DOHH2 (cell line): ENCODE measurements at regions not wholly inside any gene's neighbourhood (a gene's known extent, or its start where the extent isn't known, plus 50 kb on each side); places are given as distances from the start of the nearest gene placed in this dataset.

Source experiments
- H3F3A ChIP-seq: fragments of 200-600 bp; sonication (generic), shearing (Covaris generic); 2 replicates; pipeline ENCODE4 v1.6.0; 2016; ENCODE audit warnings: antibody characterized with exemption, mild to moderate bottlenecking; ENCODE audit not compliant: control insufficient read depth, insufficient read depth
- H3K27ac ChIP-seq: fragments of 200-600 bp; sonication (generic); 2 replicates; pipeline ENCODE4 v1.5.1; 2014; ENCODE audit warnings: low read depth, mild to moderate bottlenecking, low read length, moderate library complexity
- H3K27me3 ChIP-seq: fragments of 200-600 bp; sonication (generic); 2 replicates; pipeline ENCODE4 v1.6.1; 2014; ENCODE audit warnings: mild to moderate bottlenecking, low read length, mixed read lengths; ENCODE audit not compliant: control insufficient read depth
- H3K36me3 ChIP-seq: fragments of 200-600 bp; sonication (generic); 2 replicates; pipeline ENCODE4 v1.6.1; 2014; ENCODE audit warnings: mild to moderate bottlenecking, low read length, moderate library complexity, mixed read lengths; ENCODE audit not compliant: control insufficient read depth
- H3K4me1 ChIP-seq: fragments of 200-600 bp; sonication (generic); 2 replicates; pipeline ENCODE4 v1.6.1; 2014; ENCODE audit warnings: mild to moderate bottlenecking, low read length, mixed read lengths; ENCODE audit not compliant: control insufficient read depth
- H3K4me2 ChIP-seq: fragments of 200-600 bp; sonication (generic); 2 replicates; pipeline ENCODE4 v1.6.0; 2014; ENCODE audit warnings: mild to moderate bottlenecking, low read length, moderate library complexity
- H3K4me3 ChIP-seq: fragments of 200-600 bp; sonication (generic); 2 replicates; pipeline ENCODE4 v1.5.1; 2014; ENCODE audit warnings: mild to moderate bottlenecking, low read length, mixed read lengths
- H3K79me2 ChIP-seq: fragments of 200-600 bp; sonication (generic); 2 replicates; pipeline ENCODE4 v1.6.1; 2014; ENCODE audit warnings: mild to moderate bottlenecking, low read length, mixed read lengths; ENCODE audit not compliant: control insufficient read depth
- H3K9me2 ChIP-seq: fragments of 200-600 bp; sonication (generic); replicated peaks from 2 replicates; pipeline ENCODE4 v1.6.1; 2014; ENCODE audit warnings: mild to moderate bottlenecking, low read length, mixed read lengths; ENCODE audit not compliant: control insufficient read depth
- H3K9me3 ChIP-seq: fragments of 200-600 bp; sonication (generic); 2 replicates; pipeline ENCODE4 v1.6.1; 2014; ENCODE audit warnings: antibody characterized with exemption, low read length, mixed read lengths; ENCODE audit not compliant: control insufficient read depth, insufficient read depth
- H4K20me1 ChIP-seq: fragments of 200-600 bp; sonication (generic); 2 replicates; pipeline ENCODE4 v1.6.0; 2014; ENCODE audit warnings: low read depth, mild to moderate bottlenecking, antibody characterized with exemption, low read length, moderate library complexity; ENCODE audit not compliant: control insufficient read depth, insufficient read depth
- EZH2phosphoT487 ChIP-seq: fragments of 200-600 bp; sonication (generic); IDR thresholded peaks from 2 replicates; pipeline ENCODE4 v1.6.1; 2017; ENCODE audit warnings: borderline replicate concordance, mild to moderate bottlenecking, antibody characterized with exemption, low read length, moderate library complexity, mixed read lengths
- TF ChIP-seq, protein P1 (sequence below): fragments of 200-600 bp; sonication (generic); IDR thresholded peaks from one replicate; pipeline ENCODE4 v1.5.1; 2014; ENCODE audit warnings: antibody characterized with exemption, mild to moderate bottlenecking, low read depth, low read length; ENCODE audit not compliant: poor library complexity, severe bottlenecking

GRCh38 chr4:168037676-168038075 lies 54.7 kb upstream of the ANXA10 start:
- no peaks in the 10 kb centered on the region for H3K27me3 ChIP-seq
- no peaks in the 10 kb centered on the region for H3K36me3 ChIP-seq
- TF ChIP-seq EZH2phosphoT487, result no peak
- TF ChIP-seq, protein P1, sequence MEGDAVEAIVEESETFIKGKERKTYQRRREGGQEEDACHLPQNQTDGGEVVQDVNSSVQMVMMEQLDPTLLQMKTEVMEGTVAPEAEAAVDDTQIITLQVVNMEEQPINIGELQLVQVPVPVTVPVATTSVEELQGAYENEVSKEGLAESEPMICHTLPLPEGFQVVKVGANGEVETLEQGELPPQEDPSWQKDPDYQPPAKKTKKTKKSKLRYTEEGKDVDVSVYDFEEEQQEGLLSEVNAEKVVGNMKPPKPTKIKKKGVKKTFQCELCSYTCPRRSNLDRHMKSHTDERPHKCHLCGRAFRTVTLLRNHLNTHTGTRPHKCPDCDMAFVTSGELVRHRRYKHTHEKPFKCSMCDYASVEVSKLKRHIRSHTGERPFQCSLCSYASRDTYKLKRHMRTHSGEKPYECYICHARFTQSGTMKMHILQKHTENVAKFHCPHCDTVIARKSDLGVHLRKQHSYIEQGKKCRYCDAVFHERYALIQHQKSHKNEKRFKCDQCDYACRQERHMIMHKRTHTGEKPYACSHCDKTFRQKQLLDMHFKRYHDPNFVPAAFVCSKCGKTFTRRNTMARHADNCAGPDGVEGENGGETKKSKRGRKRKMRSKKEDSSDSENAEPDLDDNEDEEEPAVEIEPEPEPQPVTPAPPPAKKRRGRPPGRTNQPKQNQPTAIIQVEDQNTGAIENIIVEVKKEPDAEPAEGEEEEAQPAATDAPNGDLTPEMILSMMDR, result no peak
- H3K27ac ChIP-seq, result no peak overlapping the region
- H3K4me3 ChIP-seq, result no peak overlapping the region
- H3K4me2 ChIP-seq, result no peak overlapping the region
- H3K79me2 ChIP-seq, result no peaks in the 10 kb centered on the region
- H4K20me1 ChIP-seq, result no peaks in the 10 kb centered on the region
- no peaks in the 10 kb centered on the region for H3F3A ChIP-seq
- H3K9me3 ChIP-seq, result no peaks in the 10 kb centered on the region
- no peaks in the 10 kb centered on the region for H3K9me2 ChIP-seq
- no peaks in the 10 kb centered on the region for H3K4me1 ChIP-seq

DNA sequence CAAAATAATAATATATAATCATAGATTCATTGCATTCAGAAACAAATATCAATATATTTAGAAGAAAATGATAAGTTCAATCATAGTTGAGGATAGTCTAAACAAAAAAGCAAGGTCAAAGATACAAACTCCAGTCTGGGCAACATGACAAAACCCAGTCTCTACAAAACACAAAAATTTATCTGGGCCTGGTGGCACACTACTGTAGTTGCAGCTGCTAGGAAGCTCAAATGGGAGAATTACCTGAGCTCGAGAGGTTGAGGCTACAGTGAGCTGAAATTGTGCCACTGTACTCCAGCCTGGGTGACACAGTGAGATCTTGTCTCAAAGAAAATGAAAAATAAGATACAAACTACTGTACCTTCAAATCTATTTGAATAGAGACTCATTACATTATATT lies 52.7 kb upstream of the ANXA10 start:
- Histone ChIP-seq H3K9me3 (no peaks in the 10 kb centered on the region), H3K4me2 (no peak overlapping the region), H3K79me2 (no peaks in the 10 kb centered on the region)

More for the DNA sequence above, 52.7 kb upstream of the ANXA10 start:
- H3K4me3 ChIP-seq, result no peak overlapping the region
- H4K20me1 ChIP-seq, result no peaks in the 10 kb centered on the region
- no peaks in the 10 kb centered on the region for H3F3A ChIP-seq
- H3K4me1 ChIP-seq, result no peaks in the 10 kb centered on the region
- no peak overlapping the region for H3K27ac ChIP-seq
- no peaks in the 10 kb centered on the region for H3K9me2 ChIP-seq
- no peaks in the 10 kb centered on the region for H3K27me3 ChIP-seq
- H3K36me3 ChIP-seq, result no peaks in the 10 kb centered on the region
- TF ChIP-seq, protein P1, result no peak
- no peak for TF ChIP-seq EZH2phosphoT487
